BLaER1 treated with 17β-estradiol and CSF1 and Interleukin-3, amounts not matched to agents 10 nM and 100 nM (cell line): ENCODE measurements at regions not wholly inside any gene's neighbourhood (a gene's known extent, or its start where the extent isn't known, plus 50 kb on each side); places are given as distances from the start of the nearest gene placed in this dataset.
A peak's percentile ranks its signal among the peaks of the same experiment; 100 is the strongest.

ENCODE experiments used
- H3K27ac ChIP-seq, 11 experiments: shearing (Covaris generic); formaldehyde crosslinking; 2 replicates each; pipeline ENCODE4 v1.8.1; 2022
- H3K27me3 ChIP-seq, 11 experiments: shearing (Covaris generic); formaldehyde crosslinking; 2 replicates each; pipeline ENCODE4 v1.8.1; 2022
- H3K36me3 ChIP-seq, 11 experiments: shearing (Covaris generic); formaldehyde crosslinking; 2 replicates each; pipeline ENCODE4 v1.8.1; 2022
- H3K4me1 ChIP-seq, 10 experiments: shearing (Covaris generic); formaldehyde crosslinking; 2 replicates each; pipeline ENCODE4 v1.8.1; 2022
- H3K4me2 ChIP-seq, 11 experiments: shearing (Covaris generic); formaldehyde crosslinking; 2 replicates each; pipeline ENCODE4 v1.8.1; 2022
- H3K4me3 ChIP-seq, 10 experiments: shearing (Covaris generic); formaldehyde crosslinking; 2 replicates each; pipeline ENCODE4 v1.8.1; 2022
- H3K9ac ChIP-seq, 11 experiments: shearing (Covaris generic); formaldehyde crosslinking; 2 replicates each; pipeline ENCODE4 v1.8.1; 2022
- H3K9me3 ChIP-seq, 11 experiments: shearing (Covaris generic); formaldehyde crosslinking; replicated peaks in 1 of 11; 2 replicates each; pipeline ENCODE4 v1.8.1; 2022
- H4K20me1 ChIP-seq, 11 experiments: shearing (Covaris generic); formaldehyde crosslinking; 2 replicates each; pipeline ENCODE4 v1.8.1; 2022
- Cebpa-rat ChIP-seq, 11 experiments: shearing (Covaris generic); IDR thresholded peaks; 2 replicates each; pipeline ENCODE4 v1.8.1; 2022

GRCh38 chr17:63066158-63066813, 100.3 kb downstream of the TANC2 start:
- no peaks in the 10 kb centered on the region for H3K9me3 ChIP-seq
- no peak for TF ChIP-seq Cebpa-rat (IDR thresholded peaks at IDR 0.05)
- H3K27ac ChIP-seq, result peak overlapping the region in 7 of 11 experiments; percentile 37 to 77 (median 64); a peak in 14 of 22 replicates
- peak overlapping the region in 2 of 10 experiments; percentile 12 to 34; a peak in 2 of 20 replicates for H3K4me3 ChIP-seq
- peak overlapping the region; percentile 24 to 85 (median 60) for H3K4me2 ChIP-seq
- 0 out of 22 replicates have a peak, but pooled peaks cover 0 to 4% (median 0%) of the 10 kb centered on the region in 11 experiments for H3K36me3 ChIP-seq
- peaks cover 10 to 24% (median 16%) of the 10 kb centered on the region in 10 experiments for H3K4me1 ChIP-seq
- no peaks in the 10 kb centered on the region for H3K27me3 ChIP-seq
- H4K20me1 ChIP-seq, result peaks cover 0 to 4% (median 0%) of the 10 kb centered on the region in 11 experiments; a peak in 1 of 22 replicates
- peak overlapping the region in 3 of 11 experiments; percentile 26 to 59 (median 53); a peak in 3 of 22 replicates for H3K9ac ChIP-seq

GRCh38 chr17:63069245-63069644, 103.2 kb downstream of the TANC2 start:
- Histone ChIP-seq H3K9me3 (no peaks in the 10 kb centered on the region), H3K27ac (no peak overlapping the region), H3K4me3 (no peak overlapping the region), H3K36me3 (0 out of 22 replicates have a peak, but pooled peaks cover 0 to 4% (median 0%) of the 10 kb centered on the region in 11 experiments), H3K9ac (no peak overlapping the region), H3K27me3 (no peaks in the 10 kb centered on the region), H4K20me1 (0 out of 22 replicates have a peak, but pooled peaks cover 0 to 3% (median 0%) of the 10 kb centered on the region in 11 experiments), H3K4me2 (no peak overlapping the region; a peak in 1 of 22 replicates), H3K4me1 (peaks cover 10 to 24% (median 16%) of the 10 kb centered on the region in 10 experiments)
- TF ChIP-seq Cebpa-rat (IDR thresholded peaks at IDR 0.05), result no peak

- H3K9me3 ChIP-seq, result no peaks in the 10 kb centered on the region
- H3K9ac ChIP-seq, result no peak overlapping the region
- no peak for TF ChIP-seq Cebpa-rat (IDR thresholded peaks at IDR 0.05)
- H4K20me1 ChIP-seq, result 0 out of 22 replicates have a peak, but pooled peaks cover 0 to 3% (median 0%) of the 10 kb centered on the region in 11 experiments
- H3K27me3 ChIP-seq, result no peaks in the 10 kb centered on the region
- 0 out of 22 replicates have a peak, but pooled peaks cover 0 to 4% (median 0%) of the 10 kb centered on the region in 11 experiments for H3K36me3 ChIP-seq
- H3K4me2 ChIP-seq, result peak overlapping the region in 3 of 11 experiments; percentile 4 to 42 (median 33); a peak in 3 of 22 replicates
- H3K4me1 ChIP-seq, result peaks cover 10 to 24% (median 16%) of the 10 kb centered on the region in 10 experiments
- H3K4me3 ChIP-seq, result no peak overlapping the region
- no peak overlapping the region for H3K27ac ChIP-seq
Measured at GRCh38 chr17:63070031-63070430, 104.0 kb downstream of the TANC2 start.

DNA sequence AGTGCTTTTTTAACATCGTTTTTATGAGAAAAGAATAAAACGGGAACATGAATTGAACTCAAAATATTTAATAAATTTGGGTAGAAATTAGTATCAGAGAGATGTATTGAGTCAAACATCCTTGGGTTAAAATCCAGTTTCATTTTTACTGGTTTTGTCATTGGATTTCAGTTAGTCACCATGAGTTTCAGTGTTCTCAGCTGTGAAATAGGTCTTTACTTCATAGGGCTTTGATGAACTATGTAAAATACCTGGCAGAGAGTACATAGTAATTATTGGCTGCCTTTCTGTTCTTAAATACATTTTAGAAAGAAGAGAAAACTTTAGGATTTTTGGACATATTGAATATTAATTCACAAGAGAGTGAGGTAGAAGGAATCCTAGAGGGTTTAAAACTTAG, 105.8 kb downstream of the TANC2 start:
- Histone ChIP-seq H3K9me3 (no peaks in the 10 kb centered on the region), H3K9ac (no peak overlapping the region), H4K20me1 (0 out of 22 replicates have a peak, but pooled peaks cover 0 to 3% (median 0%) of the 10 kb centered on the region in 11 experiments), H3K4me3 (no peak overlapping the region), H3K27me3 (no peaks in the 10 kb centered on the region), H3K27ac (no peak overlapping the region), H3K4me2 (no peak overlapping the region), H3K36me3 (no peaks in the 10 kb centered on the region), H3K4me1 (peaks cover 0 to 11% (median 5%) of the 10 kb centered on the region in 10 experiments; a peak in 16 of 20 replicates)
- no peak for TF ChIP-seq Cebpa-rat (IDR thresholded peaks at IDR 0.05)

GRCh38 chr17:63075969-63076368, 109.9 kb downstream of the TANC2 start:
- no peak overlapping the region for H3K27ac ChIP-seq
- H3K4me1 ChIP-seq, result no peaks in the 10 kb centered on the region; a peak in 1 of 20 replicates
- H3K27me3 ChIP-seq, result no peaks in the 10 kb centered on the region
- no peak overlapping the region for H3K4me2 ChIP-seq
- no peaks in the 10 kb centered on the region for H3K9me3 ChIP-seq
- H3K36me3 ChIP-seq, result no peaks in the 10 kb centered on the region
- TF ChIP-seq Cebpa-rat (IDR thresholded peaks at IDR 0.05), result no peak
- H4K20me1 ChIP-seq, result 0 out of 22 replicates have a peak, but pooled peaks cover 0 to 3% (median 0%) of the 10 kb centered on the region in 11 experiments
- H3K4me3 ChIP-seq, result no peak overlapping the region
- H3K9ac ChIP-seq, result no peak overlapping the region

DNA sequence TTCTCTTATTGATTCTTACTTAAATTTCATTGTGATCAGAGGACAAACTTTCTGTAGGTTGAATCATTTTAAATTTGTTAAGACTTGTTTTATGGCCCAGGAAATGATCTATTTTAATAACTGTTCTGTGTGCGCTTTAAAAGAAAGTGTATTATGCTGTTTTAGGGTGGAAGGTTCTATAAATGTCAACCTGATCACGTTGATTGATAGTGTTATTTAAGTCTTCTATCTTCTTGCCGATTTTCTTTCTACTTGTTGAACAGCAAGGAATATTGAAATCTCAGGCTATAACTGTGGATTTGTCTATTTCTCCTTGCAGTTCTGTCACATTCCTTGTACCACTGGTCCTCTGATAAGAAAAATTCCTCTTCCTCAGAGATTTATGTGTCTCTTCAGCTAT, 112.7 kb downstream of the TANC2 start:
- Histone ChIP-seq H3K36me3 (no peaks in the 10 kb centered on the region), H3K4me1 (peaks cover 0 to 2% (median 0%) of the 10 kb centered on the region in 10 experiments; a peak in 1 of 20 replicates), H3K27ac (no peak overlapping the region), H3K27me3 (no peaks in the 10 kb centered on the region), H4K20me1 (no peaks in the 10 kb centered on the region), H3K9ac (no peak overlapping the region), H3K4me2 (no peak overlapping the region), H3K4me3 (no peak overlapping the region), H3K9me3 (no peaks in the 10 kb centered on the region)
- no peak for TF ChIP-seq Cebpa-rat (IDR thresholded peaks at IDR 0.05)

DNA sequence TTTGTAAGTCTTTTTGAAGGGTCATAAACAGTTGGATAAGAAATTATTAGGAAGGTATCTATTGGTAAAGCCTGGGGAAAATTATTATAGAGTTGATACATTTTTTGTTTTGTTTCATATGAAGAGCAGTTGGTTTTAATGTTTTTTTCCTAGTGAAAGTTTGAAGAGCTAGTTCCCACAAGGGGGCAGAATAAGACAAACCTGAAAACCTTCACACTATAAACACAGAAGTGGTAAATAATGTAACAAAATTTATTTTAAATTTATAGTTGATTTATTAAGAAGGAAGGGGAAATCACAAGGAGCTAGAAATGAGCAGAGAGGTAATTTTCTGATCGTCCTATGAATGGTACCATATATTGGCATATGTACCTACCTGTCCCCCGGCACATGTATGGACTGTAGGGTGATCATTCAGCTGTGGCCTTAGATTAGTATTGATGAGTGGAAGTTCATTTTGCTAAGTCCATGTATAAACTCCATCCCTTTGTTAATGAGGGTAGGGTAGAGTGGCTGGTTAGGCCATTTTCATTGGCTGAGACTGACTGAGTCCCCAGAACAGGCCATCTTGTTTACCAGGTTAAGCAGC, 116.3 kb downstream of the TANC2 start:
- H3K36me3 ChIP-seq, result peaks cover 0 to 6% (median 0%) of the 10 kb centered on the region in 11 experiments; a peak in 3 of 22 replicates
- no peak overlapping the region for H3K27ac ChIP-seq
- no peak overlapping the region for H3K4me3 ChIP-seq
- peaks cover 0 to 2% (median 0%) of the 10 kb centered on the region in 10 experiments; a peak in 1 of 20 replicates for H3K4me1 ChIP-seq
- peaks cover 7 to 12% (median 9%) of the 10 kb centered on the region in 11 experiments for H3K9me3 ChIP-seq
- H3K27me3 ChIP-seq, result no peaks in the 10 kb centered on the region
- TF ChIP-seq Cebpa-rat (IDR thresholded peaks at IDR 0.05), result no peak
- H3K4me2 ChIP-seq, result no peak overlapping the region
- no peaks in the 10 kb centered on the region for H4K20me1 ChIP-seq
- H3K9ac ChIP-seq, result no peak overlapping the region

DNA sequence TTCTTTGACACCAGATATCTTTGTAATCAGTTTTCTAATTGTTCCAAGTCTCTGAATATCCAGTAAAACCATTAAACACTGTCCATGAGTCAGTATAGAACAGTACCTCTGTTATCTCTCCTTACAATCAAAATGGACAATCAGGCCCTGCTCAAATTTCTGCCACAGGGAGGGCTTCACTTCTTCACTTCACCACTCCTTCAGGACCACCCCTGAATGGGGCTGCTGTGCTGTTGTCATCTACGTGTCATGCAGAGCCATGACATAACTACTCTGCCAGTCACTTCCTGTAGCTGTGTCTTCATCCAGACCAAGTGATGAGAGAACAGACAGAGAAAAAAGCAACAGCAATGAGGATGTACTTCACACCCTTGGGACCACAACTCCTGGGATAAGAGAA, 116.9 kb downstream of the TANC2 start:
- H3K36me3 ChIP-seq, result peaks cover 0 to 6% (median 0%) of the 10 kb centered on the region in 11 experiments; a peak in 3 of 22 replicates
- H3K27me3 ChIP-seq, result no peaks in the 10 kb centered on the region
- no peak overlapping the region for H3K27ac ChIP-seq
- peaks cover 0 to 2% (median 0%) of the 10 kb centered on the region in 10 experiments; a peak in 1 of 20 replicates for H3K4me1 ChIP-seq
- H3K9me3 ChIP-seq, result peaks cover 7 to 13% (median 9%) of the 10 kb centered on the region in 11 experiments
- no peak overlapping the region for H3K4me2 ChIP-seq
- TF ChIP-seq Cebpa-rat (IDR thresholded peaks at IDR 0.05), result no peak
- no peak overlapping the region for H3K4me3 ChIP-seq
- no peak overlapping the region for H3K9ac ChIP-seq
- no peaks in the 10 kb centered on the region for H4K20me1 ChIP-seq
